Activated naive CD4-positive, alpha-beta T cell treated with anti-CD3 and anti-CD28 coated beads for 36 hours (primary cell): ENCODE measurements at regions not wholly inside any gene's neighbourhood (a gene's known extent, or its start where the extent isn't known, plus 50 kb on each side); places are given as distances from the start of the nearest gene placed in this dataset.
"Not testable (repeated sequence)": the region's sequence is repeated elsewhere in the genome, so short reads cannot be mapped to it uniquely, and the experiment has no call there.

ENCODE experiments used
- CTCF ChIA-PET: fragments of 350-600 bp; sonication (Branson Sonifier 250); formaldehyde crosslinking; loops from one replicate; lab custom pipeline; 2021; ENCODE audit warnings: antibody characterized with exemption; lab: Charles Lee
- DNase-seq: peaks from one replicate; pipeline ENCODE4 v3.0.0-alpha.2; 2020
- H3K27ac Mint-ChIP-seq: one replicate; pipeline ENCODE4 v1.8.0; 2021; ENCODE audit warnings: mild to moderate bottlenecking, mixed read lengths
- H3K27me3 Mint-ChIP-seq: one replicate; pipeline ENCODE4 v1.8.0; 2021; ENCODE audit warnings: low read depth, mixed read lengths
- H3K36me3 Mint-ChIP-seq: one replicate; pipeline ENCODE4 v1.8.0; 2021; ENCODE audit warnings: low read depth, mixed read lengths
- H3K4me1 Mint-ChIP-seq: one replicate; pipeline ENCODE4 v1.8.0; 2021; ENCODE audit warnings: low read depth, mixed read lengths
- H3K4me3 Mint-ChIP-seq: one replicate; pipeline ENCODE4 v1.8.0; 2021; ENCODE audit warnings: mild to moderate bottlenecking, moderate library complexity, mixed read lengths
- H3K9me3 Mint-ChIP-seq: one replicate; pipeline ENCODE4 v1.8.0; 2021; ENCODE audit warnings: mixed read lengths
- intact Hi-C: fragments of 100-400 bp; cut with micrococcal nuclease; formaldehyde crosslinking; loops from one replicate; pipeline ENCODE4 v1.15.1; 2023

DNA sequence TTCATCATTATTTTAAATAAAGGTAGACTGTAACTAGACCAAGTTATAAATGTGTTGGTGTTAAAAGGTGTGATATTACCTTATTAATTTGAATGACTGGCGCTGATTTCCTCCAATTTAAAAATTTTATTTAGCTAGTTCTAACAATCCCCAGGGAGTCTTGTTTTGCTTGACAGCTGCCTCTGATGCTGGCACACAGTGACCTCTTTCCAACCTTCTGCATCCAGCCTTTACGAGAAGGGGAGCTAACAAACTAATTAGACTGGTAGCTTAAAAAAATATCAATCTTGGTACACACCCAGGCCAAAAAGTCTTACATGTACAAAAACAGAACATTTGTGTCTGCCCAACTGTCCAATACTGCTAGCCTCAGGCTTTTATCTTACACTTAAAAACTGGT lies 51.8 kb upstream of the ENPEP start:
- intact Hi-C loops = no loop called here
- Mint-ChIP-seq H3K4me1 (no peaks in the 10 kb centered on the region), H3K9me3 (peaks cover 1% of the 10 kb centered on the region), H3K36me3 (no peaks in the 10 kb centered on the region), H3K4me3 (no peak overlapping the region), H3K27ac (no peak overlapping the region), H3K27me3 (peaks cover 10% of the 10 kb centered on the region)
- DNase-seq = no peak
- CTCF ChIA-PET = no interaction called here

DNA sequence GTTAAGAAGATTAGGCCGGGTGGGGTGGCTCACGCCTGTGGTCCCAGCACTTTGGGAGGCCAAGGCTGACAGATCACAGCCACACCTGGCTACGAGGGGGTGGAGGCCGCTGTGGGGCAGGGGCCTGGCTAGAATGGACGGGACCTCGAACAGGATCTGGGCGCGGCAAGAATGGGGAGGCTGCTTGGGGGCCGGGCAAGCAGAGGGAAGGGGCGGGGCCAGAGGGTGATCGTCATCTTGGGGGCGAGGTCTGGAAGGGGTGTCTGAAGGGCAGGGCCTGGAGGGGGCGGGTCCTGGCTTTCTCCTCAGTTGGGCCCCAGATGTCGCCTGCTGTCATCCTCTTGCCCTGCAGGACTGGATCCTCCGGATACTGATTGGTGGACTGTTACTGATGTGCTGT lies 57.3 kb upstream of the ENPEP start:
- intact Hi-C loops = no loop called here

DNA sequence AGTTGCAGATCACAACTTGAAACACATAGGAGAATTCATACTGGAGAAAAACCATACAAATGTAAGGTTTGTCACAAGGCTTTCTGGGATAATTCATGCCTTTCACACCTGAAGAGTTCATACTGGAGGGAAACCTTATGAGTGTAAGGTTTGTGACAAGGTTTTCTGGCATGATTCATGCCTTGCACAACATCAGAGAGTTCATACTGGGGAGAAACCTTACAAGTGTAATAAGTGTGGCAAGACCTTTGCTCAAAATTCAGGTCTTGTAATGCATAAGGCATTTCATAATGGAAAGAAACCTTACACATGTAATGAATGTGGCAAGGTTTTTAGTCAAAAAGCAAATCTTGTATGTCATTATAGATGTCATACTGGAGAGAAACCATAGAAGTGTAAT lies 58.8 kb upstream of the ENPEP start:
- CTCF ChIA-PET = no interaction called here
- H3K4me3 Mint-ChIP-seq = no peak overlapping the region

More for the DNA sequence above, 57.3 kb upstream of the ENPEP start:
- peaks cover 20% of the 10 kb centered on the region for H3K27me3 Mint-ChIP-seq
- H3K36me3 Mint-ChIP-seq = no peaks in the 10 kb centered on the region
- no peaks in the 10 kb centered on the region for H3K4me1 Mint-ChIP-seq
- CTCF ChIA-PET = no interaction called here
- H3K4me3 Mint-ChIP-seq = no peak overlapping the region
- no peak overlapping the region for H3K27ac Mint-ChIP-seq
- H3K9me3 Mint-ChIP-seq = peaks cover 4% of the 10 kb centered on the region
- DNase-seq = no peak

DNA sequence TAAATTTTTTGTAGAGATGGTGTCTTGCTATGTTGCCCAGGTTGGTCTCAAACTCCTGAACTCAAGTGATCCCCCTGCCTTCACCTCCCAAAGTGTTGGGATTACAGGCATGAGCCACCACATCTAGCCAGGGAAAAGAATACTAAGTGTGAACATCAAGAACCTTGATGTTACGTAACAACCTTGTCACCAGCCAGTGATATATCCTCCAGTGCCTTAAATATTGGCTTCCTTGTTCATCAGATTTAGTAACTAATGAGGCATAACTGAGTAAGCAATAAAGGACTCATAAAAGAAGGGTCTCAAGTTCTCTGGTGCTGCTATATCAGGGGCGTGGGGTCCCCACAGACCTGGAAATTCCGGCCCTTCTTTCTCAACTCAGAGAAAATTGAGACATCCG lies 60.5 kb upstream of the ENPEP start:
- H3K36me3 Mint-ChIP-seq = no peaks in the 10 kb centered on the region
- CTCF ChIA-PET = no interaction called here
- H3K27me3 Mint-ChIP-seq = peaks cover 26% of the 10 kb centered on the region
- intact Hi-C loops = no loop called here
- no peak for DNase-seq
- H3K4me1 Mint-ChIP-seq = no peaks in the 10 kb centered on the region
- H3K4me3 Mint-ChIP-seq = no peak overlapping the region
- H3K27ac Mint-ChIP-seq = no peak overlapping the region
- peaks cover 3% of the 10 kb centered on the region for H3K9me3 Mint-ChIP-seq

More for the DNA sequence above, 58.8 kb upstream of the ENPEP start:
- DNase-seq = no peak
- H3K27ac Mint-ChIP-seq = no peak overlapping the region
- H3K9me3 Mint-ChIP-seq = peaks cover 3% of the 10 kb centered on the region
- intact Hi-C loops = no loop called here
- no peaks in the 10 kb centered on the region for H3K36me3 Mint-ChIP-seq
- H3K27me3 Mint-ChIP-seq = peaks cover 30% of the 10 kb centered on the region
- no peaks in the 10 kb centered on the region for H3K4me1 Mint-ChIP-seq

DNA sequence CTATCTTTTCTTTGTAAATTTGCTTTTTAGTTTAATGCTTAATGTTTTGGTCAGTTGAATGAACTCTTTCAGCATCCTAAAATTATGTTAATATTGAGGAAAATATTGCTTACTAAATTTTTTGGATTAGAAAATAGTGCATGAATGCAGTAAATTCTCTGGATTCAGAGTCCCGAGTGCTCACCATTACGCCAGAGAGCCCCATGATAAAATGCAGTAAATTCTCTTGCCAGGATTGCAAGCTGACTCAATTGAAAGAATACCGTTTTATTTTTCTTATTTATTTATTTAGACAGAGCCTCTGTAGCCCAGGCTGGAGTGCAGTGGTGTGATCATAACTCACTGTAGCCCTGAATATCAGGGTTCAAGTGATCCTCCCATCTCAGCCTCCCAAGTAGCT lies 60.9 kb upstream of the ENPEP start:
- H3K36me3 Mint-ChIP-seq = no peaks in the 10 kb centered on the region
- H3K4me1 Mint-ChIP-seq = no peaks in the 10 kb centered on the region
- no peak for DNase-seq
- intact Hi-C loops = no loop called here
- peaks cover 3% of the 10 kb centered on the region for H3K9me3 Mint-ChIP-seq
- peaks cover 26% of the 10 kb centered on the region for H3K27me3 Mint-ChIP-seq
- no peak overlapping the region for H3K27ac Mint-ChIP-seq
- CTCF ChIA-PET = no interaction called here
- no peak overlapping the region for H3K4me3 Mint-ChIP-seq

DNA sequence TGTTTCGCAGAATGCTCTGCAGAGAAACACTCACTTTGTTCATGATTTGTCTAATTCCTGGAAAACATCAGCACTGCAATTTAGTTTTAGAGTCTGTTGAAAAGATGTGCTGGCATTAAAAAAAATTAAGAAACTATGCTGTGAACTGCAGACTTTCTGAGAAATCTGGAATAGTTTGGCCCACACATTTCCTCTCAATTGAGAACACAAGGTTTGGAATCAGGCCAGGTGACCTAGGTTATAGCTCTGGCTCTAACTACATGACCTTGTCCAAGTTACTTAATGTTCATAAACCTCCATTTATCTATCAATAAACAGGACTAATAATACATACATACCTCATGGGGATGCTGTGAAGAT lies 61.4 kb upstream of the ENPEP start:
- DNase-seq = no peak
- Mint-ChIP-seq H3K27me3 (peaks cover 26% of the 10 kb centered on the region), H3K4me3 (no peak overlapping the region), H3K36me3 (no peaks in the 10 kb centered on the region), H3K27ac (no peak overlapping the region), H3K9me3 (peaks cover 3% of the 10 kb centered on the region), H3K4me1 (no peaks in the 10 kb centered on the region)
- CTCF ChIA-PET = no interaction called here
- intact Hi-C loops = no loop called here

DNA sequence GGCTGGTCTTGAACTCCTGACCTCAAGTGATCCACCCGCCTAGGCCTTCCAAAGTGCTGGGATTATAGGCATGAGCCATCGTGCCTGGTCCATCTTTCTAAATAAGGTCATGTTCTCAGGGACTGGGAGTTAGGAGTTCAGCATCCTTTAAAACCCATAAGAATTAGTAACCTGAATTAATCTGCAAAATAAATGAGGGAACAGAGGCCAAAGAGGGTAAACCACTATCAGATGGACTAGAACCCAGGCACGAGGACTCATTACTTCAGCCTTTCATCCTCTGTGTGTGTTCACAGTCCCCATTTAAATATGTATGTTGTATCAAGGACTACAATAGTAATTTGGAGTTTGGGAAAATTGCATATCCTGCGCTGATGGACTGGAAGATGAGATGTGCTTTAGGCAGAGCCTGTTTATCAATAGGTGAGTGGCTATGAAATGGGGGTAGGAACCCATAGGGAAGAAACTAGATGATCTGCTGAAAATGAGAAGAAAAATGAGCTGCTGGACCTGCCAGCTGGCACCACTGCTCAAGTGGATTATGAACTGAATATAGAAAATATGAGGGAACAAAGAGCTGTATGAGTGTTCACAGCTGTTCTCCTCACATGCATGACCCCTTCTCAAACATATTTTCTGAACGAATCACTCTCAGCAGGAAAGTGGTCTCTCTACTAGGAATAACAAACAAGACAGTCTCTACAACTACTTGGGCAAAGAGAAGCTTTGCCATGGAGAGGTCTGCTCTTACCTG lies 62.0 kb upstream of the ENPEP start:
- intact Hi-C loops, DNase-seq, CTCF ChIA-PET, H3K27ac Mint-ChIP-seq, H3K9me3 Mint-ChIP-seq, H3K4me1 Mint-ChIP-seq, H3K4me3 Mint-ChIP-seq, H3K36me3 Mint-ChIP-seq: not testable (repeated sequence)
- H3K27me3 Mint-ChIP-seq = peaks cover 26% of the 10 kb centered on the region

DNA sequence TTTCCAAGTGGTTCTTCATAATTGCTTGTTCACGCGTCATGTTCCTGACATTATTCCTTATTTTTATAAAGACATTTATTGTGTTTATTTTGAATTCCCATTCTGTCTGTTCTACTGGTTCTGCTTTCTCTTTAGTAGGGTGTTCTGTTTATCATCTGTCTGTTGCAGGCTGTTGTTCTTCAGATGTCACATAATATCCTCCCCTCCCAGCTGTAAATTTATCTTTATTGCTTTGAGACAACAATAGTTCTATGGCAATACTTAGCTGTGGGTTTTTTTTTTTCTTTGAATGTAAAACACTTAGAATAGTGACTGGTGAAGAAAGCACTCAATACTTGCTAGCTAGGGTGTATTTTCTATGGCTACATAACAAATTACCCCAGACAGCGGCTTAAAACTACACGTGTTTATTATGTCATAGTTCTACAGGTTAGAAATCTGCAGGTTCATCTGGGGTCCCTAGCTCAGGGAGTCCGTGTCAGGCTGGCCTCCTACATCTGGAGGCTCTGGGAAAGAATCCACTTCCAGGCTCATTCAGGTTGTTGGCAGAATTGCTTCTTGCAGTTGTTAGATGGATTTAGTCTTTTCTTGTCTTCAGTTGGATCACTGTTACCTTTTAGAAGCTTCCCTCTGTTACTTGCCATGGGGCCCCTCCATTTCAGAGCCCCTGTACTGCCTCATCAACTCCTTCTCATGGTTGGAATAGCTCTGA lies 63.4 kb upstream of the ENPEP start:
- peaks cover 19% of the 10 kb centered on the region for H3K27me3 Mint-ChIP-seq
- DNase-seq = no peak
- CTCF ChIA-PET = no interaction called here
- no peaks in the 10 kb centered on the region for H3K36me3 Mint-ChIP-seq
- no peak overlapping the region for H3K4me3 Mint-ChIP-seq
- no peaks in the 10 kb centered on the region for H3K4me1 Mint-ChIP-seq
- intact Hi-C loops = no loop called here
- no peak overlapping the region for H3K27ac Mint-ChIP-seq
- H3K9me3 Mint-ChIP-seq = peaks cover 1% of the 10 kb centered on the region

DNA sequence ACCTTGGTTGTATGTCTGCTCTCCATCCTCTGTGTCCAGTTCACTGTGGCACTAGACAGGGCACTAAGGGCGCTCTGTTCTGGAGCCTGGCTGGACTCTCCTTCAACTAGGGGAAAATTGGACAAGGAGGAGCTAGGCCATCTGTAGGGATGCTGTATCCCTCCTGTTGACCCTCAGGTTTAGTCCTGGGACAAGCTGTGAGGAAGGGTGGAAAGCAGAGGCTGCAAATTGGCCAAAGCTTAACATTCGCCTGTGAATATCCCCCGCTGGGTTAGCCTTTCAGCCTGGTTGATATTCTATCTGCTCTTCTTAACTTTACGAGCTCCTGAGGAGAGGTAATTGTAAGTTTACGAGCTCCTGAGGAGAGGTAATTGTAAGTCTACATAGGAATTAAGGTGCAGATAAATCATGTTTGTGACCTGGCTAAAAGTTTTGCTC lies 64.4 kb upstream of the ENPEP start:
- no peaks in the 10 kb centered on the region for H3K36me3 Mint-ChIP-seq
- H3K9me3 Mint-ChIP-seq = peaks cover 1% of the 10 kb centered on the region
- H3K4me1 Mint-ChIP-seq = no peaks in the 10 kb centered on the region
- no peak for DNase-seq
- H3K4me3 Mint-ChIP-seq = no peak overlapping the region
- no peak overlapping the region for H3K27ac Mint-ChIP-seq
- peaks cover 19% of the 10 kb centered on the region for H3K27me3 Mint-ChIP-seq
- CTCF ChIA-PET = no interaction called here
- intact Hi-C loops = no loop called here

DNA sequence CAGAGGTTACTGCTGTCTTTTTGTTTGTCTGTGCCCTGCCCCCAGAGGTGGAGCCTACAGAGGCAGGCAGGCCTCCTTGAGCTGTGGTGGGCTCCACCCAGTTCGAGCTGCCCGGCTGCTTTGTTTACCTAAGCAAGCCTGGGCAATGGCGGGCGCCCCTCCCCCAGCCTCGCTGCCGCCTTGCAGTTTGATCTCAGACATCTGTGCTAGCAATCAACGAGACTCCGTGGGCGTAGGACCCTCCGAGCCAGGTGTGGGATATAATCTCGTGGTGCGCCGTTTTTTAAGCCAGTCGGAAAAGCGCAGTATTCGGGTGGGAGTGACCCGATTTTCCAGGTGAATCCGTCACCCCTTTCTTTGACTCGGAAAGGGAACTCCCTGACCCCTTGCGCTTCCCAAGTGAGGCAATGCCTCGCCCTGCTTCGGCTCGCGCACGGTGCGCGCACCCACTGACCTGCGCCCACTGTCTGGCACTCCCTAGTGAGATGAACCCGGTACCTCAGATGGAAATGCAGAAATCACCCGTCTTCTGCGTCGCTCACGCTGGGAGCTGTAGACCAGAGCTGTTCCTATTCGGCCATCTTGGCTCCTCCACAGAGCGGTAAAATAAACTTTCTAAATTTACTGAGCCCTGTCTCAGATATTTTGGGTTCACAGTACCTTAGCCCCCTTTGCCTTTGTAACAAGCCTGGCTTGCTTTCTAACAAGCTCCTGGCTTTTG lies 64.9 kb upstream of the ENPEP start:
- H3K27ac Mint-ChIP-seq, H3K4me3 Mint-ChIP-seq, H3K4me1 Mint-ChIP-seq, H3K36me3 Mint-ChIP-seq, DNase-seq, H3K9me3 Mint-ChIP-seq, CTCF ChIA-PET, intact Hi-C loops: not testable (repeated sequence)
- H3K27me3 Mint-ChIP-seq = peaks cover 19% of the 10 kb centered on the region

DNA sequence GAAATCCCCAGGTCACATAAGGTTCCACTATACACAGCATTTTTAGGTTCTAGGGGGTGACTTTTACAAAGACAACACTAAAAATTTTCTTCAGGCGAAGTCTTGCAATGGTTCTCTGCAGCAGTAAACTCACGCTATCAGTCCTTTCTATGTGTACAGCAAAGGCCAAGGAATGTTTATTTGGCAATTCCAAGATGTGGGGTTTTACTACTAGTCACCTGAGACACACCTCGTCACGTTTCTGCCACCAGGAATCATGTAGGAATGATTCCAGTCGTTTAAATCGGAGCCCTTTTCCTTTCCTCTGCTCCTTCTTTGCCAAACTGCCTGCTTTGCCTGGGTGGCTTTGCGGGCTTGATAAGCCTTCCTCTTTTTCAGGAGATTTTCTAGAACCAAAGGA lies 75.9 kb upstream of the ENPEP start:
- Mint-ChIP-seq H3K4me3 (no peak overlapping the region), H3K27ac (no peak overlapping the region), H3K36me3 (no peaks in the 10 kb centered on the region), H3K4me1 (no peaks in the 10 kb centered on the region), H3K27me3 (peaks cover 12% of the 10 kb centered on the region), H3K9me3 (no peaks in the 10 kb centered on the region)
- intact Hi-C loops = no loop called here
- no peak for DNase-seq
- CTCF ChIA-PET = no interaction called here

DNA sequence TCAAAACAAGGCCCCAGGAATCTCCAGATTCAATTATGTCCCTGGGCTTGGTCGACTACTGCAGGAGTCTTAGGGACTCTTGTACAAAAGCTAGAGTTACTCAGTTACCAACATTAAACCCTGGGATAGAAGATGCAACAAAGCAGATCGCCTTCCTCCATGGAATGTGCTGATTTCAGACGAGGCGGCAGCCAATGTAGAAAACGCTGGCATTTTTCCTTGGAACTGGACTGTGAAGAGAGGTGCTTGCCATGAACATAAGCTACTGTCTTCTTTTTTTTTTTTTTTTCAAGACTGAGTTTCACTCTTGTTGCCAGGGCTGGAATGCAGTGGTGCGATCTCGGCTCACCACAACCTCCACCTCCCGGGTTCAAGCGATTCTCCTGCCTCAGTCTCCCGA lies 76.9 kb upstream of the ENPEP start:
- peaks cover 12% of the 10 kb centered on the region for H3K27me3 Mint-ChIP-seq
- CTCF ChIA-PET, DNase-seq, H3K9me3 Mint-ChIP-seq, intact Hi-C loops, H3K4me3 Mint-ChIP-seq, H3K4me1 Mint-ChIP-seq, H3K36me3 Mint-ChIP-seq, H3K27ac Mint-ChIP-seq: not testable (repeated sequence)
